ENCODE measurements at regions not wholly inside any gene's neighbourhood (a gene's known extent, or its start where the extent isn't known, plus 50 kb on each side); places are given as distances from the start of the nearest gene placed in this dataset.

DNA sequence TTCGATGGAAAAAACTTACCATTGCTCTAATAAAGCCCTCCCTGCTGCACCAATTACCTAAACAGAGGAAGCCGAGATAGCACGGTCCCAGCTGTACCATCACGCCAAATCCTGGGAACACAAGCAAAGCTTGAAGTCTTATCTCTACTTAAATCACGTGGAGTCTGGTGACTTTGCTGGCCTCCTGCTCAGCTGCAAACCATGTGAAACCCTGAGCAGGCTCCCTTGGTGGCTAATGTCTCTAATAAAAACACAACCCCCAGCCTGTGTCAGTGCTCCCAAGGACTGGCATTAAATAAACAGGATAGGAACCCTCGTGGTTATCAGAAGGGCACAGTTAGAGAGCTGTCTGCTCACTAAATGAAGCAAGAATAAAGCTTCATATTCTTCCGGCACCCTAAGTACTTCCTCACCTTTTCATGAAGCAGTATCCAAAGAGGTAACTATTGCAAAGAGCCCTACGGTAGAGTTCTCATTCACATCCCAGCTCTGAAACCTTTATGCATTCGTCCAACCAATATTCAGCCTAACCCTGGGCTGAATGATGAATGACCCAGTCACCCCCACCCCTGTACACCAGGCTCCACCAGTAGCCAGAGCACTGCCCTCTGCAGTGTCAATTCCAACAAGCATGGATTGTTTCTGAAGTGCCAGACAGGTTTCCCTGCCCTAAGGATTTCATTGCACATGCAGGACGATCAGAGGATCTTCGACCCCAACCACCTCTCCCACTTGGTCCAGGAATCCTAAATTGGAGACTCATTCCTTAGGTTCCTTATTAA, 452.7 kb upstream of the TMPO start:
- H3K27me3 ChIP-seq (ENCODE audit: control insufficient read depth in 1 of 2, insufficient read depth in 2 of 2, low read length in 2 of 2) = no peaks in the 10 kb centered on the region
- 71 to 79% methylated on average over 11 of the region's 11 CpGs for WGBS, 2 donors

DNA sequence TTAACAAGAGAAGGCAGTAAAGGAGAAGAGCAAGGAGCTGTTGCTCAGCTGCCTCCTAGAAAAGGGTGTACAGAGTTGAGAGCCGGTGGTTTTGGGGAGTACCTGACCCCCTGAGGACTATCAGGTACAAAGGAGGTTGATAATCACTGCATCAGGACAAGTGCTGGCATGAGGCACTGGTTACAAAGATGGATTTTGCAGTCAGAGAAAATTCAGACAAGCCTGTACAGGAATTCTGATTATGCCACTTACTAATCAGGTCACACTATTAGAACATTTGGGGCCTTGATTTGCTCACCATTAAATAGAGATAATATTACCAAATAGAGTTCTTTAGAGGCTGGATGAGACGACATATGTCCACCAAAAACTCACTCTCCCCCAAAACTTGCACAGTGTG, 450.9 kb upstream of the TMPO start:
- WGBS, 2 donors = 43 to 63% methylated on average over 2 of the region's 2 CpGs
- H3K27me3 ChIP-seq (ENCODE audit: control insufficient read depth in 1 of 2, insufficient read depth in 2 of 2, low read length in 2 of 2) = no peaks in the 10 kb centered on the region
- H3K4me3 ChIP-seq (ENCODE audit: low read depth in 1 of 2, low read length in 2 of 2) = no peak overlapping the region
- H3K9me3 ChIP-seq (ENCODE audit: control insufficient read depth in 2 of 2, insufficient read depth in 1 of 2, low read depth in 1 of 2, low read length in 1 of 2) = peaks cover 0 to 3% of the 10 kb centered on the region in 2 donors
- H3K27ac ChIP-seq (ENCODE audit: low read depth in 2 of 2, low read length in 1 of 2) = no peak overlapping the region
- no peaks in the 10 kb centered on the region for H3K36me3 ChIP-seq (ENCODE audit: control insufficient read depth in 2 of 2, insufficient read depth in 2 of 2, low read length in 1 of 2)
- H3K4me1 ChIP-seq (ENCODE audit: control insufficient read depth in 2 of 2, insufficient read depth in 2 of 2, low read length in 1 of 2) = no peaks in the 10 kb centered on the region

More for the DNA sequence above, 452.7 kb upstream of the TMPO start:
- Histone ChIP-seq H3K9me3 (ENCODE audit: control insufficient read depth in 2 of 2, insufficient read depth in 1 of 2, low read depth in 1 of 2, low read length in 1 of 2) (peaks cover 0 to 3% of the 10 kb centered on the region in 2 donors), H3K4me1 (ENCODE audit: control insufficient read depth in 2 of 2, insufficient read depth in 2 of 2, low read length in 1 of 2) (no peaks in the 10 kb centered on the region), H3K36me3 (ENCODE audit: control insufficient read depth in 2 of 2, insufficient read depth in 2 of 2, low read length in 1 of 2) (no peaks in the 10 kb centered on the region), H3K27ac (ENCODE audit: low read depth in 2 of 2, low read length in 1 of 2) (no peak overlapping the region), H3K4me3 (ENCODE audit: low read depth in 1 of 2, low read length in 2 of 2) (no peak overlapping the region)

GRCh38 chr12:98067795-98068194, 447.6 kb upstream of the TMPO start:
- no peaks in the 10 kb centered on the region for H3K27me3 ChIP-seq (ENCODE audit: control insufficient read depth in 1 of 2, insufficient read depth in 2 of 2, low read length in 2 of 2)
- no peaks in the 10 kb centered on the region for H3K4me1 ChIP-seq (ENCODE audit: control insufficient read depth in 2 of 2, insufficient read depth in 2 of 2, low read length in 1 of 2)
- 80 to 89% methylated on average over 7 of the region's 7 CpGs for WGBS, 2 donors
- H3K4me3 ChIP-seq (ENCODE audit: low read depth in 1 of 2, low read length in 2 of 2) = no peak overlapping the region
- H3K9me3 ChIP-seq (ENCODE audit: control insufficient read depth in 2 of 2, insufficient read depth in 1 of 2, low read depth in 1 of 2, low read length in 1 of 2) = peaks cover 0 to 3% of the 10 kb centered on the region in 2 donors
- H3K27ac ChIP-seq (ENCODE audit: low read depth in 2 of 2, low read length in 1 of 2) = no peak overlapping the region
- H3K36me3 ChIP-seq (ENCODE audit: control insufficient read depth in 2 of 2, insufficient read depth in 2 of 2, low read length in 1 of 2) = no peaks in the 10 kb centered on the region

GRCh38 chr12:98073610-98074009, 441.8 kb upstream of the TMPO start:
- H3K9me3 ChIP-seq (ENCODE audit: control insufficient read depth in 2 of 2, insufficient read depth in 1 of 2, low read depth in 1 of 2, low read length in 1 of 2) = no peaks in the 10 kb centered on the region
- no peaks in the 10 kb centered on the region for H3K4me1 ChIP-seq (ENCODE audit: control insufficient read depth in 2 of 2, insufficient read depth in 2 of 2, low read length in 1 of 2)
- no peak overlapping the region for H3K4me3 ChIP-seq (ENCODE audit: low read depth in 1 of 2, low read length in 2 of 2)
- 67 to 85% methylated on average over 3 of the region's 3 CpGs for WGBS, 2 donors
- peaks cover 0 to 2% of the 10 kb centered on the region in 2 donors for H3K27me3 ChIP-seq (ENCODE audit: control insufficient read depth in 1 of 2, insufficient read depth in 2 of 2, low read length in 2 of 2)
- H3K27ac ChIP-seq (ENCODE audit: low read depth in 2 of 2, low read length in 1 of 2) = no peak overlapping the region
- no peaks in the 10 kb centered on the region for H3K36me3 ChIP-seq (ENCODE audit: control insufficient read depth in 2 of 2, insufficient read depth in 2 of 2, low read length in 1 of 2)

DNA sequence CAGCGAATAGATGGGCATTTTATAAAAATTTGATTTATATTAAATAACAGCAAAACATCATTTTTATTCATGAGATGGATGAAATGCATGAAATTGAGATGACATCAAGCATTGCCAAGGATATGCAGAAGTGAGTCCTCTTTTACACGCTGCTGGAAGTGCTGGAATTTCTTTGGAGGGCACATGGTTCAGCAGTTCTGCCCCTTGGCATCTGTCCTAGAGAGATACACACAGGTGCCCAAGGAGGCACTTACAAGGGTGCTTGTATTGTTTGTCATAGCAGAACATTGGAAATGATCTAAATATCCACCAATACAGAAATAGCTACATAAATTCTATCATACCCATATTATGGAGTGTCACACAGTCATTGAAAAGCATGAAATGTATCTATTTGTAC, 441.1 kb upstream of the TMPO start:
- Histone ChIP-seq H3K36me3 (ENCODE audit: control insufficient read depth in 2 of 2, insufficient read depth in 2 of 2, low read length in 1 of 2) (no peaks in the 10 kb centered on the region), H3K4me1 (ENCODE audit: control insufficient read depth in 2 of 2, insufficient read depth in 2 of 2, low read length in 1 of 2) (no peaks in the 10 kb centered on the region), H3K27me3 (ENCODE audit: control insufficient read depth in 1 of 2, insufficient read depth in 2 of 2, low read length in 2 of 2) (peaks cover 0 to 2% of the 10 kb centered on the region in 2 donors), H3K9me3 (ENCODE audit: control insufficient read depth in 2 of 2, insufficient read depth in 1 of 2, low read depth in 1 of 2, low read length in 1 of 2) (no peaks in the 10 kb centered on the region), H3K27ac (ENCODE audit: low read depth in 2 of 2, low read length in 1 of 2) (no peak overlapping the region), H3K4me3 (ENCODE audit: low read depth in 1 of 2, low read length in 2 of 2) (no peak overlapping the region)
- 82 to 84% methylated on average over 2 of the region's 2 CpGs for WGBS, 2 donors

DNA sequence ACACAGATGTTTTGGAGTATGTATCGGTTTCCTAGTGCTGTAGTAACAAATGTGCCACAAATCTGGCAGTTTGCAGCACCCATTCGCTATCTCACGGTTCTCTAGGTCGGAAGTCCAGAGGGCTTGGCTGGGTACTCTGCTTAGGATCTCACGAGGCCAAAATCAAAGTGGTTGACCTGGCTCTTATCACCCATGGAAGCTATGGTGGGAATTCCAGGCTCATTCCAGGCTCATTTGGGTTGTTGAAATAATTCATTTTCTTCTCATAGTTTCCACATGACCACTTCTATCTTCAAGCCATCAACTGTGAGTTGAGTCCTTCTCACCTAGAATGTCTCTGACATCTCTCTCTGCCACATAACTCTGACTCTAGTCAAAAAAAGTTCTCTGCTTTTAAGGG, 431.0 kb upstream of the TMPO start:
- Histone ChIP-seq H3K27me3 (ENCODE audit: control insufficient read depth in 1 of 2, insufficient read depth in 2 of 2, low read length in 2 of 2) (no peaks in the 10 kb centered on the region), H3K27ac (ENCODE audit: low read depth in 2 of 2, low read length in 1 of 2) (no peak overlapping the region), H3K4me3 (ENCODE audit: low read depth in 1 of 2, low read length in 2 of 2) (no peak overlapping the region), H3K4me1 (ENCODE audit: control insufficient read depth in 2 of 2, insufficient read depth in 2 of 2, low read length in 1 of 2) (no peaks in the 10 kb centered on the region), H3K9me3 (ENCODE audit: control insufficient read depth in 2 of 2, insufficient read depth in 1 of 2, low read depth in 1 of 2, low read length in 1 of 2) (no peaks in the 10 kb centered on the region), H3K36me3 (ENCODE audit: control insufficient read depth in 2 of 2, insufficient read depth in 2 of 2, low read length in 1 of 2) (no peaks in the 10 kb centered on the region)
- WGBS, 2 donors = 87 to 88% methylated on average over 5 of the region's 5 CpGs

- no peaks in the 10 kb centered on the region for H3K9me3 ChIP-seq (ENCODE audit: control insufficient read depth in 2 of 2, insufficient read depth in 1 of 2, low read depth in 1 of 2, low read length in 1 of 2)
- H3K36me3 ChIP-seq (ENCODE audit: control insufficient read depth in 2 of 2, insufficient read depth in 2 of 2, low read length in 1 of 2) = no peaks in the 10 kb centered on the region
- H3K27me3 ChIP-seq (ENCODE audit: control insufficient read depth in 1 of 2, insufficient read depth in 2 of 2, low read length in 2 of 2) = no peaks in the 10 kb centered on the region
- H3K27ac ChIP-seq (ENCODE audit: low read depth in 2 of 2, low read length in 1 of 2) = no peak overlapping the region
- 30 to 37% methylated on average over 3 of the region's 3 CpGs for WGBS, 2 donors
- H3K4me1 ChIP-seq (ENCODE audit: control insufficient read depth in 2 of 2, insufficient read depth in 2 of 2, low read length in 1 of 2) = no peaks in the 10 kb centered on the region
- H3K4me3 ChIP-seq (ENCODE audit: low read depth in 1 of 2, low read length in 2 of 2) = no peak overlapping the region
Observed at GRCh38 chr12:98085046-98085755, 430.2 kb upstream of the TMPO start.

- Histone ChIP-seq H3K9me3 (ENCODE audit: control insufficient read depth in 2 of 2, insufficient read depth in 1 of 2, low read depth in 1 of 2, low read length in 1 of 2) (no peaks in the 10 kb centered on the region), H3K36me3 (ENCODE audit: control insufficient read depth in 2 of 2, insufficient read depth in 2 of 2, low read length in 1 of 2) (no peaks in the 10 kb centered on the region), H3K27ac (ENCODE audit: low read depth in 2 of 2, low read length in 1 of 2) (no peak overlapping the region), H3K4me3 (ENCODE audit: low read depth in 1 of 2, low read length in 2 of 2) (no peak overlapping the region), H3K27me3 (ENCODE audit: control insufficient read depth in 1 of 2, insufficient read depth in 2 of 2, low read length in 2 of 2) (no peaks in the 10 kb centered on the region), H3K4me1 (ENCODE audit: control insufficient read depth in 2 of 2, insufficient read depth in 2 of 2, low read length in 1 of 2) (no peaks in the 10 kb centered on the region)
- WGBS, 2 donors = 24 to 63% methylated on average over 2 of the region's 2 CpGs
Observed at GRCh38 chr12:98090731-98091130, 424.7 kb upstream of the TMPO start.

- Histone ChIP-seq H3K4me3 (ENCODE audit: low read depth in 1 of 2, low read length in 2 of 2) (no peak overlapping the region), H3K4me1 (ENCODE audit: control insufficient read depth in 2 of 2, insufficient read depth in 2 of 2, low read length in 1 of 2) (no peaks in the 10 kb centered on the region), H3K9me3 (ENCODE audit: control insufficient read depth in 2 of 2, insufficient read depth in 1 of 2, low read depth in 1 of 2, low read length in 1 of 2) (no peaks in the 10 kb centered on the region), H3K36me3 (ENCODE audit: control insufficient read depth in 2 of 2, insufficient read depth in 2 of 2, low read length in 1 of 2) (no peaks in the 10 kb centered on the region), H3K27ac (ENCODE audit: low read depth in 2 of 2, low read length in 1 of 2) (no peak overlapping the region), H3K27me3 (ENCODE audit: control insufficient read depth in 1 of 2, insufficient read depth in 2 of 2, low read length in 2 of 2) (no peaks in the 10 kb centered on the region)
- WGBS, 2 donors = 79 to 94% methylated on average over 2 of the region's 2 CpGs
Observed at GRCh38 chr12:98096436-98096835, 419.0 kb upstream of the TMPO start.

Data from esophagus (tissue), 2 donors.